ENCODE measurements at regions not wholly inside any gene's neighbourhood (a gene's known extent, or its start where the extent isn't known, plus 50 kb on each side); places are given as distances from the start of the nearest gene placed in this dataset.

DNA sequence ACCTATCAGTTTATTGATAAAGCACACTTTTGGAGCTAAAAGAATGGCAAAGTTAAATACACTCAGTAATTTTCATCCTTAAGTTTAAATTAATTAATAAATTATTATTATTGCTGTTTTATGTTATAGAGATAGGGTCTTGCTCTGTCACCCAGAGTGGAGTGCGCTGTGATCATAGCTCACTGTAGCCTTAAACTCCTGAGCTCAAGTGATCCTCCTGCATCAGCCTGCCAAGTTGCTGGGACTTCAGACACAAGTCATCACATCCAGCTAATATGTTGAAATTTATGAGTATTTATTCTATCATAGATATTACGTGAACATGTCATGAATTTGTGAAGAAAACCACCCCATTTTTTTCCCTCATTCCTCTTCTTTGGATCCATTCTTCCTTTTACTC, 64.2 kb downstream of the GJA1 start:
- Histone ChIP-seq H3K9ac (ENCODE audit: low read depth, low read length, poor library complexity, severe bottlenecking) (no peak overlapping the region), H3F3A (ENCODE audit: low read depth) (no peaks in the 10 kb centered on the region), H2AFZ (ENCODE audit: low read length) (no peak overlapping the region), H3K9me3 (ENCODE audit: insufficient read depth, low read depth, low read length) (no peaks in the 10 kb centered on the region), H3K36me3 (ENCODE audit: insufficient read depth, low read length) (no peaks in the 10 kb centered on the region), H3K4me2 (ENCODE audit: low read depth, low read length, poor library complexity, severe bottlenecking) (no peak overlapping the region), H3K79me2 (ENCODE audit: insufficient read depth, low read length) (no peaks in the 10 kb centered on the region), H3K4me3 (ENCODE audit: low read length, poor library complexity, severe bottlenecking) (no peak overlapping the region), H4K20me1 (ENCODE audit: insufficient read depth, low read length, poor library complexity, severe bottlenecking) (no peaks in the 10 kb centered on the region), H3K9me2 (replicated peaks; ENCODE audit: low read depth, low read length) (no peaks in the 10 kb centered on the region), H3K27me3 (ENCODE audit: insufficient read depth, low read length, poor library complexity, severe bottlenecking) (no peaks in the 10 kb centered on the region), H3K4me1 (ENCODE audit: insufficient read depth, low read length, poor library complexity, severe bottlenecking) (no peaks in the 10 kb centered on the region)
- no peak for TF ChIP-seq EZH2phosphoT487 (IDR thresholded peaks at IDR 0.05; ENCODE audit: borderline replicate concordance)
- TF ChIP-seq, protein P1, sequence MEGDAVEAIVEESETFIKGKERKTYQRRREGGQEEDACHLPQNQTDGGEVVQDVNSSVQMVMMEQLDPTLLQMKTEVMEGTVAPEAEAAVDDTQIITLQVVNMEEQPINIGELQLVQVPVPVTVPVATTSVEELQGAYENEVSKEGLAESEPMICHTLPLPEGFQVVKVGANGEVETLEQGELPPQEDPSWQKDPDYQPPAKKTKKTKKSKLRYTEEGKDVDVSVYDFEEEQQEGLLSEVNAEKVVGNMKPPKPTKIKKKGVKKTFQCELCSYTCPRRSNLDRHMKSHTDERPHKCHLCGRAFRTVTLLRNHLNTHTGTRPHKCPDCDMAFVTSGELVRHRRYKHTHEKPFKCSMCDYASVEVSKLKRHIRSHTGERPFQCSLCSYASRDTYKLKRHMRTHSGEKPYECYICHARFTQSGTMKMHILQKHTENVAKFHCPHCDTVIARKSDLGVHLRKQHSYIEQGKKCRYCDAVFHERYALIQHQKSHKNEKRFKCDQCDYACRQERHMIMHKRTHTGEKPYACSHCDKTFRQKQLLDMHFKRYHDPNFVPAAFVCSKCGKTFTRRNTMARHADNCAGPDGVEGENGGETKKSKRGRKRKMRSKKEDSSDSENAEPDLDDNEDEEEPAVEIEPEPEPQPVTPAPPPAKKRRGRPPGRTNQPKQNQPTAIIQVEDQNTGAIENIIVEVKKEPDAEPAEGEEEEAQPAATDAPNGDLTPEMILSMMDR (conservative IDR thresholded peaks at IDR 0.05; ENCODE audit: low read length): no peak

DNA sequence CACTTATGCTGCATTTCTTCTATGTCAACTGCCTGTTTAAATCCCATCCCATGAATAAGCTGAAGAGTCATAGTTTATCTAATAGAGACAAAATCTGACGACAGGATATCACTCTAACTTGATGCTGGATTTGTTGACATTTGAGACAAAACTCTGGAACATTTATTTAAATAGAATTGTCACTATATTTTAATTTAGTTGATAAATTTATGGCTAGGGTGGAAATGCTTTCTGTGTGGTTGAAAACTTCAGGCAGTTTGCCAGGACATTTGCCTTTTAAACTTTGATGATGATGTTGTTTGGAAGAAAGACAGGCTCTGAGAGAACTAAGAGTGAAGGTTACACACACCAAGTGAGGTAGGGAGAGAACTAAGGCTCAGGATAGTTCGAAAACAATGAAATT, 68.1 kb downstream of the GJA1 start:
- H3K27me3 ChIP-seq (ENCODE audit: insufficient read depth, low read length, poor library complexity, severe bottlenecking): no peaks in the 10 kb centered on the region
- no peaks in the 10 kb centered on the region for H3F3A ChIP-seq (ENCODE audit: low read depth)
- no peaks in the 10 kb centered on the region for H3K4me1 ChIP-seq (ENCODE audit: insufficient read depth, low read length, poor library complexity, severe bottlenecking)
- no peak overlapping the region for H3K9ac ChIP-seq (ENCODE audit: low read depth, low read length, poor library complexity, severe bottlenecking)
- TF ChIP-seq, protein P1 (conservative IDR thresholded peaks at IDR 0.05; ENCODE audit: low read length): no peak
- TF ChIP-seq EZH2phosphoT487 (IDR thresholded peaks at IDR 0.05; ENCODE audit: borderline replicate concordance): no peak
- no peak overlapping the region for H3K4me2 ChIP-seq (ENCODE audit: low read depth, low read length, poor library complexity, severe bottlenecking)
- no peaks in the 10 kb centered on the region for H3K9me3 ChIP-seq (ENCODE audit: insufficient read depth, low read depth, low read length)
- H2AFZ ChIP-seq (ENCODE audit: low read length): no peak overlapping the region
- no peak overlapping the region for H3K4me3 ChIP-seq (ENCODE audit: low read length, poor library complexity, severe bottlenecking)
- H3K79me2 ChIP-seq (ENCODE audit: insufficient read depth, low read length): no peaks in the 10 kb centered on the region
- no peaks in the 10 kb centered on the region for H4K20me1 ChIP-seq (ENCODE audit: insufficient read depth, low read length, poor library complexity, severe bottlenecking)
- no peaks in the 10 kb centered on the region for H3K36me3 ChIP-seq (ENCODE audit: insufficient read depth, low read length)
- no peaks in the 10 kb centered on the region for H3K9me2 ChIP-seq (replicated peaks; ENCODE audit: low read depth, low read length)

DNA sequence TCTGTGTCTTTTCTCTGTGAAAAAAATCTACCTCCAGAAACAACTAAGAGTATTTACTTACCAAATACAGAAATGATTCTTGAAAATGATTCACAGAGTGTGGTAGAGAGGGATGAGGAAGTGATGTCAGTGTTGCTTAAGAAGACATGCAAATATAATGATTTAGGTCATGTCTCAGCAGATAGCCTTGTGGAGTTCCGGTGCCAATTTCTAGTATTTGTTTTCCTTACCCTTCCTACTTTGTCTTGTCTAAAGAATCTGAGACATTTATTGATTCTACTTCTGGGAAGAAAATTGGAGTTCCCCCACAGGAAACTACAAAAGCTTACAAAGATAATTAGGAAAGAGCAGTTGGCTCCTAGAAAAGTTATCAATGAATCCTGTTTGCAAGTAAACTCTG, 68.8 kb downstream of the GJA1 start:
- H3F3A ChIP-seq (ENCODE audit: low read depth): no peaks in the 10 kb centered on the region
- H2AFZ ChIP-seq (ENCODE audit: low read length): no peak overlapping the region
- H3K4me1 ChIP-seq (ENCODE audit: insufficient read depth, low read length, poor library complexity, severe bottlenecking): no peaks in the 10 kb centered on the region
- no peaks in the 10 kb centered on the region for H3K9me3 ChIP-seq (ENCODE audit: insufficient read depth, low read depth, low read length)
- TF ChIP-seq, protein P1 (conservative IDR thresholded peaks at IDR 0.05; ENCODE audit: low read length): no peak
- TF ChIP-seq EZH2phosphoT487 (IDR thresholded peaks at IDR 0.05; ENCODE audit: borderline replicate concordance): no peak
- no peaks in the 10 kb centered on the region for H3K9me2 ChIP-seq (replicated peaks; ENCODE audit: low read depth, low read length)
- no peaks in the 10 kb centered on the region for H3K79me2 ChIP-seq (ENCODE audit: insufficient read depth, low read length)
- H4K20me1 ChIP-seq (ENCODE audit: insufficient read depth, low read length, poor library complexity, severe bottlenecking): no peaks in the 10 kb centered on the region
- no peak overlapping the region for H3K4me2 ChIP-seq (ENCODE audit: low read depth, low read length, poor library complexity, severe bottlenecking)
- no peaks in the 10 kb centered on the region for H3K27me3 ChIP-seq (ENCODE audit: insufficient read depth, low read length, poor library complexity, severe bottlenecking)
- H3K9ac ChIP-seq (ENCODE audit: low read depth, low read length, poor library complexity, severe bottlenecking): no peak overlapping the region
- no peaks in the 10 kb centered on the region for H3K36me3 ChIP-seq (ENCODE audit: insufficient read depth, low read length)
- no peak overlapping the region for H3K4me3 ChIP-seq (ENCODE audit: low read length, poor library complexity, severe bottlenecking)

Data from Loucy (cell line).